Left ventricle myocardium inferior (tissue), 1 donor: ENCODE measurements at regions not wholly inside any gene's neighbourhood (a gene's known extent, or its start where the extent isn't known, plus 50 kb on each side); places are given as distances from the start of the nearest gene placed in this dataset.

ENCODE experiments used
- DNase-seq: peaks from one replicate; pipeline ENCODE4 v3.0.0-alpha.2; 2020
- H3K27ac ChIP-seq: fragments of 200-600 bp; replicated peaks from 2 replicates; pipeline ENCODE4 v1.8.0; 2021
- H3K27me3 ChIP-seq: fragments of 200-600 bp; 2 replicates; pipeline ENCODE4 v1.8.0; 2021; ENCODE audit warnings: low read depth
- H3K36me3 ChIP-seq: fragments of 200-600 bp; 2 replicates; pipeline ENCODE4 v1.8.0; 2021
- H3K4me1 ChIP-seq: fragments of 200-600 bp; 2 replicates; pipeline ENCODE4 v1.8.0; 2021
- H3K4me3 ChIP-seq: fragments of 200-600 bp; 2 replicates; pipeline ENCODE4 v1.8.0; 2021; ENCODE audit warnings: mild to moderate bottlenecking, moderate library complexity
- H3K9me3 ChIP-seq: fragments of 200-600 bp; replicated peaks from 2 replicates; pipeline ENCODE4 v1.8.0; 2021
- CTCF ChIP-seq: fragments of 200-600 bp; IDR thresholded peaks from 2 replicates; pipeline ENCODE4 v1.8.0; 2021; ENCODE audit warnings: antibody characterized with exemption, mild to moderate bottlenecking, borderline replicate concordance
- intact Hi-C: fragments of 100-400 bp; cut with micrococcal nuclease; formaldehyde crosslinking; loops from one replicate; pipeline ENCODE4 v1.11.0; 2022
- donor health status: DM: no; HTN: yes; CAD: no; lungs with severe emphysema.

DNA sequence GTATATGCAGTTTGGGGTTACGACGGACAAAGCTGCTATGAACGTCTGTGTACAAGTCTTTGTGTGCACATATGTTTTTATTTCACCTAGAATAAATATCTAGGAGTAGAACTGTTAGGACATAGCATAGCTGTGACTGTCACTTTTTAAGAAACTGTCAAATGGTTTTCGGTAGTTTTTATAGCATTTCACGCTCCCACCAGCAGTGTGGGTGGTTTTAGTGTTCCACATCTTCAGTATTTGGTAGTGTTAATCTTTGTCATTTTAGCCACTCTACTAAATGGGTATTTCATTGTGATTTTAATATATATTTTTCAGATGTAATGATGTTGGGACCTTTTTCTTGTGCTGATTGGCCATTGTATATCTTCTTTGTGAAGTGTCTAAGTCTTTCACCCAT, 109.1 kb upstream of the BCAT1 start:
- intact Hi-C loops, result no loop called here
- Histone ChIP-seq H3K27me3 (no peaks in the 10 kb centered on the region), H3K4me3 (no peak overlapping the region), H3K36me3 (no peaks in the 10 kb centered on the region), H3K9me3 (no peaks in the 10 kb centered on the region), H3K4me1 (no peaks in the 10 kb centered on the region), H3K27ac (no peak overlapping the region)
- no peak for DNase-seq
- no peak for TF ChIP-seq CTCF

GRCh38 chr12:25056486-25057130, 107.7 kb upstream of the BCAT1 start:
- no peaks in the 10 kb centered on the region for H3K9me3 ChIP-seq
- no peak for TF ChIP-seq CTCF

GRCh38 chr12:25056011-25056410, 107.1 kb upstream of the BCAT1 start:
- no peaks in the 10 kb centered on the region for H3K9me3 ChIP-seq
- no peaks in the 10 kb centered on the region for H3K27me3 ChIP-seq
- no peak for DNase-seq
- H3K27ac ChIP-seq, result no peak overlapping the region
- intact Hi-C loops, result no loop called here
- H3K4me1 ChIP-seq, result no peaks in the 10 kb centered on the region
- no peak for TF ChIP-seq CTCF
- H3K36me3 ChIP-seq, result no peaks in the 10 kb centered on the region
- no peak overlapping the region for H3K4me3 ChIP-seq

More at GRCh38 chr12:25056486-25057130, 107.7 kb upstream of the BCAT1 start:
- Histone ChIP-seq H3K36me3 (no peaks in the 10 kb centered on the region), H3K27me3 (no peaks in the 10 kb centered on the region), H3K4me1 (no peaks in the 10 kb centered on the region), H3K27ac (no peak overlapping the region), H3K4me3 (no peak overlapping the region)
- no peak for DNase-seq
- intact Hi-C loops, result no loop called here

DNA sequence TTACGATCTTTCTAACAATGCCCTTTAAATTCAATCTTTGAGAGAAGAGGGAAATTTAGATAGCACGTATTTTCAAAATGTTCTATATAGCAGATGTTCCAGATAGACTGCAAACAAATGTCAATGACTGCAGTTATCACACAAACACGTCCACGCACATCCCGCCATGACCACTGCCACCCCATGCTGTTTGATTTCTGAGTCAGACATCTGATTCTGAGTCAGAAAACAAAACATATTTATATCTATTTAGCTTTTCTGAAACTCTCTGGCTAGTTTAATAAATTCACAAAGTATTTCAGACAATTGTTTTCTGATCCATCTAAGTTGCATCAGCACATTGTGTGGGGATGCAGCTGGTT, 105.9 kb upstream of the BCAT1 start:
- no peak for DNase-seq
- Histone ChIP-seq H3K4me3 (peak overlapping the region; percentile 59), H3K36me3 (no peaks in the 10 kb centered on the region), H3K27ac (no peak overlapping the region), H3K9me3 (no peaks in the 10 kb centered on the region), H3K4me1 (no peaks in the 10 kb centered on the region), H3K27me3 (no peaks in the 10 kb centered on the region)
- intact Hi-C loops, result no loop called here
- no peak for TF ChIP-seq CTCF

DNA sequence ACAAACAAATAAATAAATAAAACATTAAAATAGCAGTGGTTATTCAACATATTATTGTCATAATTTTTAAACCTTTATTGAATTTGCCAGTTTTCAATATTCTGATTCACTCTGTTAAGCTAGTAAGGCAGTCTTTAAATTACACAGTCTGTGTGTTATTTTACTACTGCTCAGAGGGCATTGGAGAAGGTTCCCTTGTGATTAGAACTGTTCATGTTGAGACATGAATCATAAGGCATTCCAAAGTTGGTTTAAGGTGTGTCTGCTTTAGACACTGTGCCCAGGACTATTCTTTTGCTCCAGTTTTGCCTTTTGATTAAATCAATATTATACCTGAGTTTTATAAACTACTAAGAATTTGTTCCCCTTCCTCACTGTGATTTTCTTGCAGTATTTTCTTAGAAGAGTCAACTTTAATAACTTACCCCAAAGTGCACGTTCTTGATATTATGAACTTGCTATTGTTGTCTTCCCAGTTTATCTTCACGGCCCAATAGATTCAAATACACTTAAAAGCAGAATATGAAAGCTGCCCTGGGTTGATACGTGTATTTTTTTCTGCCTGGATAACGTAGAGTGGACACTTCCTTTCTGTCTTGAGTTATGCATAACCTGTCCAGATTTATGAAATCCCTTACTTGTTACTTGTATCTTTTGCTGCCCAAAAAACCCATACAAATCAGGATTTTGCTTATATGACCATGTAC, 105.3 kb upstream of the BCAT1 start:
- H3K4me3 ChIP-seq, result peak overlapping the region; percentile 59
- no peaks in the 10 kb centered on the region for H3K4me1 ChIP-seq
- no peaks in the 10 kb centered on the region for H3K9me3 ChIP-seq
- no peaks in the 10 kb centered on the region for H3K27me3 ChIP-seq
- H3K36me3 ChIP-seq, result no peaks in the 10 kb centered on the region
- peak overlapping the region; percentile 70 for H3K27ac ChIP-seq
- DNase-seq, result no peak
- TF ChIP-seq CTCF, result no peak
- intact Hi-C loops, result no loop called here
